NB4 (cell line): ENCODE measurements at regions not wholly inside any gene's neighbourhood (a gene's known extent, or its start where the extent isn't known, plus 50 kb on each side); places are given as distances from the start of the nearest gene placed in this dataset.
A peak's percentile ranks its signal among the peaks of the same experiment; 100 is the strongest.

Source experiments
- DNase-seq: peaks from one replicate; pipeline ENCODE4 v3.0.0; 2010; ENCODE audit warnings: low read depth
- H3K4me3 ChIP-seq: one replicate; pipeline ENCODE4 v1.5.1; 2011; ENCODE audit warnings: mild to moderate bottlenecking, low read depth, low read length, moderate library complexity
- MYC ChIP-seq: IDR thresholded peaks from 2 replicates; pipeline ENCODE4 v1.6.1; 2011; ENCODE audit warnings: low read depth, low read length
- POLR2A ChIP-seq: IDR thresholded peaks from 2 replicates; pipeline ENCODE4 v1.6.1; 2011; ENCODE audit warnings: mild to moderate bottlenecking; ENCODE audit not compliant: insufficient read length; ENCODE audit errors: extremely low read depth
- TF ChIP-seq, protein P1 (sequence below): IDR thresholded peaks from 2 replicates; pipeline ENCODE4 v1.6.1; 2011; ENCODE audit warnings: low read depth, low read length
- TF ChIP-seq, protein P2 (sequence below): IDR thresholded peaks from one replicate; pipeline ENCODE4 v1.5.1; 2012; ENCODE audit warnings: low read depth, low read length

DNA sequence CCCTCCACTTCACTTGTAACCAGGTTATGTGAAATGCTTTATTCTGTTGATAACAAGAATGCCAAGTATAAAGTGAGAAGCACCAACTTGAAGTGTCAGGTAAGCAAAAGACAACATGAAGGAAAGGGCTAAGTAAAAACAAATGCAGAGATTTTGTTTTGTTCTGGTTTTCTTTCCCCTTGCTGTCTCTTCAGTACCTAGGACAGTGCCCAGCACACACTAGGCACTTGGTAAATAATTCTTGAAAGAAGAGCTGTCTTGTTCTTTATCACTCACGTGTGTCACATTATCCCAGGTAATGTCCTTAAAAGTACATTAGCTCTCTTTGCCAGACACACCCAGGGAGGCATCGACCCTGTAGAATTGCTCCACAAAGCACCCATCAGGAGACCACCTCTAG is 350.0 kb upstream of the IRAK1BP1 start:
- no peak for DNase-seq
- no peak for TF ChIP-seq MYC
- TF ChIP-seq POLR2A: no peak
- TF ChIP-seq, protein P1, sequence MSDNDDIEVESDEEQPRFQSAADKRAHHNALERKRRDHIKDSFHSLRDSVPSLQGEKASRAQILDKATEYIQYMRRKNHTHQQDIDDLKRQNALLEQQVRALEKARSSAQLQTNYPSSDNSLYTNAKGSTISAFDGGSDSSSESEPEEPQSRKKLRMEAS: no peak
- TF ChIP-seq, protein P2, sequence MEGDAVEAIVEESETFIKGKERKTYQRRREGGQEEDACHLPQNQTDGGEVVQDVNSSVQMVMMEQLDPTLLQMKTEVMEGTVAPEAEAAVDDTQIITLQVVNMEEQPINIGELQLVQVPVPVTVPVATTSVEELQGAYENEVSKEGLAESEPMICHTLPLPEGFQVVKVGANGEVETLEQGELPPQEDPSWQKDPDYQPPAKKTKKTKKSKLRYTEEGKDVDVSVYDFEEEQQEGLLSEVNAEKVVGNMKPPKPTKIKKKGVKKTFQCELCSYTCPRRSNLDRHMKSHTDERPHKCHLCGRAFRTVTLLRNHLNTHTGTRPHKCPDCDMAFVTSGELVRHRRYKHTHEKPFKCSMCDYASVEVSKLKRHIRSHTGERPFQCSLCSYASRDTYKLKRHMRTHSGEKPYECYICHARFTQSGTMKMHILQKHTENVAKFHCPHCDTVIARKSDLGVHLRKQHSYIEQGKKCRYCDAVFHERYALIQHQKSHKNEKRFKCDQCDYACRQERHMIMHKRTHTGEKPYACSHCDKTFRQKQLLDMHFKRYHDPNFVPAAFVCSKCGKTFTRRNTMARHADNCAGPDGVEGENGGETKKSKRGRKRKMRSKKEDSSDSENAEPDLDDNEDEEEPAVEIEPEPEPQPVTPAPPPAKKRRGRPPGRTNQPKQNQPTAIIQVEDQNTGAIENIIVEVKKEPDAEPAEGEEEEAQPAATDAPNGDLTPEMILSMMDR: no peak

DNA sequence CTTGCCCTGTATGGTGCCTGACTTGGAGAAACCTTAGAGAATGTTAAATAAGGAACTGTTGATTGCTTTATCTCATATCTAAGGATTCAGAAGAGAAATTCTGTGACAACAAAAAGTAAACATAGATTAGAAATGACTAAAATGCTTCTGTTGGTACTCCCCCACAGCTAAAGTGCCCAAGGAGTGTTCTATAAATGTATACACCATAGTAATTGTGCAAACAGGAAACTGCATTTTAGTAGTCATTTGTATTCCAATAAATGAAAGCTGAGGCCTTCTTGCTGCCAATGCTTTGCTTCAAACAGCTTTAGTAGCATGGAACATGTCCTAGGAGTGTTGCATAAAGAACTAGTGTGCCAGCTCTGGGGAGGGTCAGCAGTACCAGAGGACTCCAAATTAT is 343.7 kb upstream of the IRAK1BP1 start:
- TF ChIP-seq, protein P1: no peak
- TF ChIP-seq, protein P2: no peak
- no peak for TF ChIP-seq POLR2A
- TF ChIP-seq MYC: no peak
- H3K4me3 ChIP-seq: no peak overlapping the region
- no peak for DNase-seq

More for the DNA sequence above, 350.0 kb upstream of the IRAK1BP1 start:
- no peak overlapping the region for H3K4me3 ChIP-seq

DNA sequence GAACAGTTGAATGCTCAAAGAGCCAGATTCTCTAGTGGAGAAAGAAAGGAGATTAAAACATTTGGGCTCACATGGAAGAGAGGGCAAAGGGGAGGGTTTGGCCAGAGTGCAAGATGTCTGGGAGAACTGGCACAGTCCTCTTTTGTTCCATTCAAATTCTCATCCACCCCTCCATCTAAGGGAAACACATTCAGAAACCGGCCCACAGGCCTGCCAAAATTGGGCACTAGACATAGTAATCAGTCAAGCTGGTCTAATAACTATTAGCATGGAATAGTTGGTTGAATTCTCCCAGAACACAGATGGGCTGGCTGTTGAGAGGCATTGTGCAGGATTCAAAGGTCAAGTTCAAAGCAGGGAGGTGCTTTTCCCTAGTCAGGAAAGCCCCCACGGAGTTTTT is 341.4 kb upstream of the IRAK1BP1 start:
- no peak overlapping the region for H3K4me3 ChIP-seq
- TF ChIP-seq, protein P1: no peak
- TF ChIP-seq POLR2A (no peak), MYC (no peak)
- TF ChIP-seq, protein P2: no peak
- no peak for DNase-seq

DNA sequence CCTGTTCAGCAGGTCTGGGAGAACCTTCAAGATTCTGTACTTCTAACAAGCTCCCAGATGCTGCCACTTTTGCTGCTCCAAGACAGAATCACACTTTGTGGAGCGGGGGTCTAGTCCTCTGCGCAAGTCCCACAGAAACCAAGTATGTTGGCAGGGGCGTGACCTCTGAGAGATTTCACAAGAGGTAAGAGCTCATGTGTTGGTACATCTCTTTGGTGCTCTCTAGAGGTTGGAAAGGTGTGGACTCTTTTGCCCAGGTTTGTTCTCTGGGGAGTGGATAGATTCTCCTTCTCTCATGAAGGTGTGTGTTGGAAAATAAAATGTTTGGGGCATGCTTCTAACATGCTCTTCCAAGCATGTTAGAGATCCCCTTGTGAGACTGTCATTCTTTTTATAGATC is 340.9 kb upstream of the IRAK1BP1 start:
- no peak for DNase-seq
- no peak overlapping the region for H3K4me3 ChIP-seq
- TF ChIP-seq, protein P1: no peak
- TF ChIP-seq, protein P2: no peak
- TF ChIP-seq MYC (no peak), POLR2A (no peak)

DNA sequence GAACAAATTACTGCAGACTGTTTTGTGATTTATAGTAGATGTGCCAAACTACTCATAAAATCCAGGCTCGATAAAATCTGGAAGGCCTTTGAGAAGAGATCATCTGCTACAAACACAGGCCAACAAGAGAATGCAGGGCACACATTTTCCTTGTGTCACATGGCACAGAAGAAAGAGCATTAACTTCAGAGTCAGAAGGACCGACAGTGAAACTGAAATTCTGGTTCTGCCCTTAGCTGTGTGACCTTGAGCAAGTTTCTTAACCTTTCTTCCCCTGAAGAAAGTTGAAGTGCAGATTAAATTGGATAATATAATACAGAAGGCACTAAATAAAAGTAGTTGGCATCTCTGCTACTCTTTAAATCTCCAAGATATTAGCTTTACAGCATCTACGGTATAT is 338.4 kb upstream of the IRAK1BP1 start:
- no peak for DNase-seq
- no peak overlapping the region for H3K4me3 ChIP-seq
- TF ChIP-seq POLR2A (no peak), MYC (no peak)
- TF ChIP-seq, protein P1: no peak
- TF ChIP-seq, protein P2: no peak

DNA sequence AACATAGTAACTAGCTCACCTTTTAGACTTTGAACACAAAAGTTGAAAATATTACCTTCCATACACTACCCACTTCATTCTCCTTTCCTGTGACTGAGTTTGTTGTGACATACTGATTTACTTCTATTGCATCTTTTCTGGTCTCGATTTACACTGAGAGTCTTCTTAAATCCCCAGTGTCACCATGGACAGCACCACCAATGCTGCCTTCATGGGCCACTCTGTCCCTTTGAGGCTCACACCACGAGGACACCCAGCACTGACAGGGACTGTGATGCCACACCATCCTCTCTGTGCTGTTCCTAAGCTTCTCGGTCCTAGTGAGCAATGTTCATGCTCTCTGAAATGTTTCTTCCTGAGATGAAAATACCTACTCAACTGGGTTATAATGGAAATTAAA is 337.1 kb upstream of the IRAK1BP1 start:
- TF ChIP-seq, protein P2: no peak
- TF ChIP-seq, protein P1: no peak
- TF ChIP-seq MYC: no peak
- no peak for TF ChIP-seq POLR2A
- no peak overlapping the region for H3K4me3 ChIP-seq
- DNase-seq: peak; percentile 9
